ENCODE measurements at regions not wholly inside any gene's neighbourhood (a gene's known extent, or its start where the extent isn't known, plus 50 kb on each side); places are given as distances from the start of the nearest gene placed in this dataset.

DNA sequence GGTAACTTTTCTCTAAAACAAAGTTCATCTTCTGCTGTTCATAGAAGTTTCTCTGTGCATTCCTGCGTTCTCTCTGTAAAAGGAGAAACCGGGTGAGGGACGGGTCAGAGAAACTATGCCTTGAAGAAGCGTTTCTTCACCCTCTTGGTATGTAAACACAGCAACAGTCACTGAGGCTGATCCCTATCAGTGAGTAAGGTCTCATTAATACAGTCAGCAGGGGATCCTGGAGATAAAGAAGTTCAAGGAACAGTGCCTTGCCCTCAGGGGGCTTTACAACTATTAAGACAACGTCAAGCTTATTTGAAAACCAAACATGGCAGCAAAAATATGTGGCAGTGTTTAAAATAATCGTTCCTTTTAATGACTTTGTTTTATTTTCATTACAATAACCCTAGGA, 202.9 kb upstream of the IL12B start:
- DNase-seq (ENCODE audit: low read depth, low spot score), result no peak

DNA sequence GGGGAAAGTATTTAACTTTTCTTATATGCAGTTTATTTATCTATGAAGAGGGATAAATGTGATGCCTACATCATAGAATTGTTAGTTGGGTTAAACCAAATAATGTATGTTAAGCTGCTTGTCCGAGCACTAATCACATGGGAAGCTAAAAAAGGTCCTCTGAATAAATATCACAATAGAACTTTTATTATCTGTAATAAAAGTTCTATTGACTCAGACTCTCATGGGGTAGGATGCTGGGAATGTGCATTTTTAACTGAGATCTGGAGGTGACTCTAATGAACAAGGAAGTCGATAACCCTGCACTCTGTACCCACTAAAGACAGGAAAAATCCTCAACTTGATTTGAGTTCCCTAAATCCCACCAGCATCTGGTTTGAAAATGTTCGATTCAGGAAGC, 205.9 kb upstream of the IL12B start:
- DNase-seq (ENCODE audit: low read depth, low spot score), result no peak

DNA sequence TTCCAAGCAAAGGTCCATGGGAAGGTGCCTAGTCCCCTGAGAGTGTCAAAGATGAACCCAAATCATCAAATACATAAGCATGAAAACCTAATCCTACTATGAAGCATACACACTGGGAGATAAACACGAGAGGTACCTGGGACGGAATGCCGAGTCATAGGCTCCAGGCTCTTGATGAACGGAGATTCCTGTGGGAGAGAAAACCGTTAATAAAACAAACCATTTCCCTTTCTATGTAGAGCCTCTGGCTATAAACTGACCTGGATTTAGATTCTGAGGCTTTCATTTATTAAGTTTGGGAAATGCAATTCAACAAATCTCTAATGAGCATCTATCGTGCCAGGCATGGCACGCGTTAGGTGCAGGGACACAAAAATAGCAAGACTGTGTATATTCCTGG, 206.4 kb upstream of the IL12B start:
- DNase-seq (ENCODE audit: low read depth, low spot score), result no peak

DNA sequence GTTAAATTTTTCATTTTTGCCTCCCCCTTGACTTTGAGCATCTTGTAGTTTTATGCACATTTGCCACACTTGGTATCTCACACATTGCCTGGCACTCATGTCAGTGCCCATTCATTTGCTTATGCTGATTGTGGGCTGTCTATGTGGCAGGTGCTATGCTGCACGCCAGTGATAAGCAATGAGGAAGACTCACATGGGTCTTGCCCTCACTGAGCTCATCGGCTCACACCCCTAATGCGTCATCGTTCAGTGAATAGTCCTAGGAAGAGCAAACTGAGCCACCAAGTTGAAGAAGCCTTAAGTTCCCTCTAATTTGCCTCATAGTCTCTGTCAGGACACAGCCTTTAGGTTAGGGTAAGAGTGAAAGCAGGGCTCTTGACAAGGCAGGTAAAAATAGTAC, 209.4 kb upstream of the IL12B start:
- no peak for DNase-seq (ENCODE audit: low read depth, low spot score)

DNA sequence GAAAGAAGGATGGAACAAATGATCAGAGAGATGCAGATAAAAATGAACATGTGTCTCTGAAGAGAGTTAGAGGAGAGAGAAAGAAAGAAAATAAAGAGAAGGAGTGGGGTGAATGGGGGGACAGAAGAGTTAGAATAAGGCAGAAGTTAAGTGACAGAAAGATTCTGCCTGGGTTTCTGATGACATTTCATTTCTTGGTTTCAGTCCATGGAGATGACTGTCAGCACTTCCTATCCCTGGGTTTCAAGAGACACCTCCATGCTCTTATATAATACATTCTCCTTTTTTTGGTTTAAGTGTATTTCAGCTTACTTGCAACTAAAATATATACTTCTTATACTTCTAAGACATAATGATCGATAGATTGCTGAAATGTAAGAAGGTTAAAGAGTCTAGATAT, 213.0 kb upstream of the IL12B start:
- no peak for DNase-seq (ENCODE audit: low read depth, low spot score)

DNA sequence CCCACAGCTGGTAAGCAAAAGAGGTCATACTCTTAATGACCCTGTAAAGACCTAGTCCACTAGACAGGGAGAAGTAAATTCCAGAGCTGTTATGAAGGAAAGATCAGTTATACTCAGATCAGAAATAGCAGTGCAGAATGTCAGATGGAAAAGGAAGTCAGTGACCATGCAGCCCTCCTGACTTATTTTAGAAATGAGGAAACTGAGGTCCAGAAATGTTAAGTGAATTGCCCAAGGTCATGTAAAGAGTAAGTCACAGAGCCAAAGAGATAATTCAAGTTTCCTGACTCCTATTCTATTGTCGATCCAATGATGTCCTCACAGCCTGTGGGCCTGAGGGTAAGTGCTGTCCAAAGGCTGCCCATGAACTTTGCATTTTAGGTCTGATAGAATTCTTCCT, 214.9 kb upstream of the IL12B start:
- no peak for DNase-seq (ENCODE audit: low read depth, low spot score)

DNA sequence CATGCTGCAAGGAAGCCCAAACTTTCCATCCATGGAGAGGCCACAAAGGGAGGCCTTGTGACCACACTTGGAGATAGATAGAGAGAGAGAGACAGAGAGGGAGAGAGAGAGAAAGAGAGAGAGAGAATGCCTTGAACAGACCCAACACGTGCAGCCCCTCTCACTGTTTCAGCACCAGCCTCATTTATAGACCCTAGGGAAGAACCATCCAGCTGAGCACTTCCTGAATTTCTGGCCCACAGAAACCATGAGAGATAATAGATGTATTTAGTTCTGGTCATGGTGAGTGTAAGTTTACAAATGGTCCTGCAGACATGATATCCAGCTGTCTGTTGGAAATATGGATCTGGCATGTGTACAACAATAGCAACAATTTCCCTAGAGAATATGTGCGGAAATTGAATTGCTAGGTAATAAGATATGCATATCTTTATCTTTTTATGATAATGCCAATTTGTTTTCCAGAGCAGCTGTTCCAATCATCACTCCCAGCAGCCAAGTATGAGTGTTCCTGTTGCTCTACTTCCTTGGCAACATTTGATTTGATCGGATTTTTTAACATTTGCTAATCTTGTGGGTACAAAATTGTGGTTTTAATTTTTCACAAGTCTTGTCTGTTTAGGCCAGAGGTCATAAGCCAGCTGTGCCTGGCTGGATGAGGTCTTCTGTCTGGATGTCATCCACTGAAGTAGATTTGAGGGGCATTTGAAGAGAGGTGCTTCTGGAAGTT, 217.3 kb upstream of the IL12B start:
- DNase-seq (ENCODE audit: low read depth, low spot score), result no peak

DNA sequence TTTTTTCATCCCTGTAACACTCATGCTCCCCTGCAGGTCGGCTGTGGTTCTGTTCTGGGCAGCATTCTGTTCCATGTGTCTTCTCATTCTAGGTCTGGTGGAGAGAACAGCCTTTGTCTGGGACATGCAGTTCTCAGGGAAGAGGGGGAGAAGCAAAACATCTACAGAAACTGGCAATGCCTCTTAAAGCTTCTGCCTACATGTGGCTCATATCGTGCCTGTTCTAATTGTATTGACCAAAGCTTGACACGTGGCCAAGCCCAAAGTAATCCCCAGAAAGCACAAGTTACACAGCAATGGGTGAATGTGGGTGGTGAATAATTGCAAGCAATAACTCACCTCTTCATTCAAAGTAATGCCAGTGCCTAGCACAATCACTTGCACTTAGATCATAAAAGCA, 218.2 kb upstream of the IL12B start:
- DNase-seq (ENCODE audit: low read depth, low spot score), result no peak

DNA sequence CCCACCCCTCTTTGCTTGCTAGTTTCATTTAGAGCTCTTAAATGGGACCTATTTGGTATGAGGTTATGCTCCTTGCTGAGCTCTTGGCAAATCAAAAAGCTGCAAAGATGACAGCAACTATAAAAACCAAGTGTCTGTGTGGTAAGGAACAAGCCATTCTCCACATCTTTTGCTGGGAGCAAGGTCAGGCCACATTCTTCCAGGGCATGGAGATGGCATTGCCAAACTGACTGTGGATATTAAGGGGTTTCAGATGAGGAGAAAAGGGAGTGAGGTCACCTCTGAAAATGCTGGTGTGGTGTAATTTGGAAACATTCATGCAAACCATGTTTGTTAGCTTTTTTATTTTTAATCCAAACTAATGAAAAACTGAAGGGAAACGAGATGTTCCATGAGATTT, 218.8 kb upstream of the IL12B start:
- no peak for DNase-seq (ENCODE audit: low read depth, low spot score)

DNA sequence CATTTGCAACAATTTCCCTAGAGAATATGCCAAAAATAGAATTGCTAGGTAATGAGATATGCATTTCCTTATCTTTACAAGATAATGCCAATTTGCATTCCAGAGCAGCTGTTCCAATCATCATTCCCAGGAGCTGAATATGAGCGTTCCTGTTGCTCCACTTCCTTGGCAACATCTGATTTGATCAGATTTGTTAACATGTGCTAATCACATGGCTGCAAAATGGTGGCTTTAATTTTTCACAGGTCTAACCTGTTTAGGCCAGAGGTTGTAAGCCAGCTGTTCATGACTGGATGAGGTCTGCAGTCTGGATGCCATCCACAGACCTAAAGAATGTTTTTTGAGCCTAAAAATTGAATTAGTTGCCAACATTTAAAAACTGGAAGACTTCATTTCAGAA, 220.7 kb upstream of the IL12B start:
- DNase-seq (ENCODE audit: low read depth, low spot score), result no peak

DNA sequence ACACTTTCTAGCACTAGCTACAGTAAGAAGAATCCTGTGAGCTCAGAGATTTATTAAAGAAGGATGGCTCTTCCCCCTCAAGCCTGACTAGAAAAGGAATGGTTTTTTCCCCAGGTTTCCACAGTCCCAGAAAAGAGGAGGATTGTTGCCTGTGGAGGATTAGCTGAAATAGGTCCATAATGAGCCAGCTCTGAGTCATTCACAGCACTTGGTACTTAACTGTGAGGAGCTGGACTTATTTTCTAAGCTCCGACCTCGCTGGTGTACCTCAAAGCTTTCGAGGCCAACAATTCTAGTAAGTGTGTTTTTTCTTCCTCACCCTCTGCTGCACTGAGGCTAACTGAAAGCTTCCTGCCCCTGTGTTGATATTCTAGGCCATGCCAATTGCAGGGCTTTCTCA, 222.5 kb upstream of the IL12B start:
- DNase-seq (ENCODE audit: low read depth, low spot score), result no peak

DNA sequence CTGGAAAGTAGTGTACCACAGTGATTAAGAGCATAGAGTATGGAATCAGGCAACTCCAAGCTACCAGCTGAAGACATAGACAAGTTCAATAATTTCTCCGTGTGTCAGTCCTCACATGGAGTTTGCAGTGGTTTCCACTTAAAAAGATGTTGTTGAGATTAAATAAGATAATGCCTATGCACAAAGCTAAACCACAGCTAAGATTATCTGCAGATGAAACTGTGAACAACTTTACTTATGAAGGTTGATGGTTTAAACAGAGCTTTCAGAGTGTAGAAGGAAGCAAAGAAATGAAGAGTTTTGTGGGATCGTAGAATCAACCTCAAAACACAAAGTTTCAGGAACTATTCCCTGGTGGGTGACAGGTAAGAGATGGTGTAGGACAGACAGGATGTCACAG, 223.5 kb upstream of the IL12B start:
- DNase-seq (ENCODE audit: low read depth, low spot score), result no peak

DNA sequence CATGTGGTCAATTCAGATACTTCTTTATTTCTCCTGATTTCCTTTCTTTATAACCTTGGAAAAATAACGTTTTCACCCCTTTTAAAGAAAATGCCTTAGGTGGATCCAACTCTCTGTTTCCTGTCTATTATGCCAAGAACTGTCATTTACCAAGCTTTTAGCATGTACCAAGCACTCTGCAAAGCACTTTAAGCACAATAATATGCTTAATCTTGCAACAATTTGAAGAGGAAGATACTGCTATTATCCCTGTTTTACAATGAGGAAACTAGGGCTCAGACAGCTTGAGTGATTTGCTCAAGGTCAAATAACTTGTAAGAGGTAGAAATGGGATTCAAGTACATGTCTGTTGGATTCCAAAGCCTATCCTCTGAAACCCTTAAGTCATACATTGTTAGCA, 224.8 kb upstream of the IL12B start:
- DNase-seq (ENCODE audit: low read depth, low spot score), result no peak

DNA sequence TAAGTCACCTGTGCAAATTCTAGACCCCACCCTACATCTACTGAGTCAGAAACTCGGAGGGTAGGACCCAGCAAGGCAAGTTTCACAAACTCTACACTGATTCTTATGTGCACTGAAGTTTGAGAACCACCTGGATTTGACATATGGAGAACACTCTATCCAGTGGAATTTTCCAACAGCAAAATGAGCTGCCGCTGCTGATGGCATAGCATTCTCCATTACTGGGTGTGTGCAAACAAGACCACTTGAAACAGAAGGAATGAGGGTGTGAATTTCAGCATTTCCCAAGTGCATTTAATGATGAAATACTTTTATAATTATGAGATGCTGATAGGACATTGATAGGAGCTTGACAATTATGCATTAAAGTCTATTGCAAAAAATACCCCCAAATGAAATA, 229.1 kb upstream of the IL12B start:
- no peak for DNase-seq (ENCODE audit: low read depth, low spot score)

DNA sequence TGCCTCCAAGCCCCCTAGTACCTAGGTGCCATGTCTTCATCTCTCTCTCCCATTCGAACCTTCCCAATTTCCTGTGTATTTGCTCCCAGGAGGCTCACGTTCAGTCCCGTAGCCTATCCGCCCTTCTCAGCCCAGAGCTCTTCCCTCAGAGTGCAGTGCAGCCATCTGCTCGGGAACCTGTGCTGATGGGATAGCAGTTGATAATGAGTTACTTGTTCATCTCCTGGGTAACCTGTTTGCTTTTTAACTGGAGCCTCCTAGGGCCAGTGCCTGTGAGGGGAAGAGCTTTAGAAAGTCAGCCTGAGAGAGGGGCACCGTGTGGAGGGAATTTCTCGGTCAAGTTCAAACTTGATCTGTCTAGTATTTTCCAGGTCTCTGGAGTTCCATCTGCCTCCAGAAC, 229.8 kb upstream of the IL12B start:
- no peak for DNase-seq (ENCODE audit: low read depth, low spot score)

DNA sequence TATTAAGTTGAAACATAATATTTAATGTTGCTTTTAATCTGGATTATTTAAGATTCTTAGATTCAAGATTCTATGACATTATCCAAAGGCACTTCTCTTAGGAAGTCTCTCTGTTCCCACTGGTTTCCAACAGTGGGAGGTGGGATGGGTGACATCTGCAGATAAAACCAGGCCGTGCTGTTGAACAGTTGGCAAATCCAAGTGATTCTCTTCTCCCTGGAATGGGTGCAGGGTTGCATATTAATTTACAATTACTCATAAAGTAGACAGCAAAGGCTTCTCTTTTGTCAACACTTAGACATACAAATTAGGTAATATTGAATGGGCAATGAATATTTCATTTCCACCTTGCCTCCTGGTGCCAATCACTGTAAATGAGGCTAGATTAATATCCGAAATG, 233.7 kb upstream of the IL12B start:
- no peak for DNase-seq (ENCODE audit: low read depth, low spot score)

DNA sequence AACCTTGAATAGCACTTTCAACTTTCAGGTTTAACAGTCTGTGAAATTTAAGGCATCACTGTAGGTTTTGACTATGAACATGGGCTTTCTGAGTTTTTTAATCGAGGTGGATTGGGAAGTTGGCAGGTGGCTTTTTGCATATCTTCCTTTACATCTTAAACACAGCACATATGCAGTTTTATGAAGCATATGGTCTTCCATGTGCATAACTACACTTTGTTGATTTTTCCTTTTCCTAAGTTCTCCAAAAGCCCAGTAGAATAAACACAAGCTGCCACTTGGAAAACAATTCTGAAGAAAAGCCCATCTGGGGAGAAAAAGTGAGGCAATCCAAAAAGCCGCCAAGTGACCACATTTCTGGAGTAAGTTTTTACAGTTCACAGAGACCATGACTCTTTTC, 236.5 kb upstream of the IL12B start:
- no peak for DNase-seq (ENCODE audit: low read depth, low spot score)

DNA sequence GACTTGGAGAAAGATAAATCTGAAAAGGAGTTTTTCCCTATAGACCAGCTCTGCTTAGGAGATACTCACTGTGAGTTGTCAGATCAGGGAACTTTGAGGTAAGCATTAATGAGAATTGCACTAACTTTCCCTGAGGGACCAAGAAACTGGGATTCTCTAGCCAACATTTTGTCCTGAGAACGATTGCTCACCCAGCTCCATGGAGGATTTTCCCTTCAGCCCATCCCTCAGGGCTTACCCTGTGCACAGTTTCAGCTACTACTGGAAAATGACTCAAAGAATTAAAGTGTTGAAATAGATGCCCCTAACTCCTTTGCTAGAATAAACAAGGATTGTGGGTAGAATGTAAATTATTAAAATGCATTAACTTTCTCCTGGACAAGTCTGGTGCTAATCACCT, 237.2 kb upstream of the IL12B start:
- DNase-seq (ENCODE audit: low read depth, low spot score), result no peak

DNA sequence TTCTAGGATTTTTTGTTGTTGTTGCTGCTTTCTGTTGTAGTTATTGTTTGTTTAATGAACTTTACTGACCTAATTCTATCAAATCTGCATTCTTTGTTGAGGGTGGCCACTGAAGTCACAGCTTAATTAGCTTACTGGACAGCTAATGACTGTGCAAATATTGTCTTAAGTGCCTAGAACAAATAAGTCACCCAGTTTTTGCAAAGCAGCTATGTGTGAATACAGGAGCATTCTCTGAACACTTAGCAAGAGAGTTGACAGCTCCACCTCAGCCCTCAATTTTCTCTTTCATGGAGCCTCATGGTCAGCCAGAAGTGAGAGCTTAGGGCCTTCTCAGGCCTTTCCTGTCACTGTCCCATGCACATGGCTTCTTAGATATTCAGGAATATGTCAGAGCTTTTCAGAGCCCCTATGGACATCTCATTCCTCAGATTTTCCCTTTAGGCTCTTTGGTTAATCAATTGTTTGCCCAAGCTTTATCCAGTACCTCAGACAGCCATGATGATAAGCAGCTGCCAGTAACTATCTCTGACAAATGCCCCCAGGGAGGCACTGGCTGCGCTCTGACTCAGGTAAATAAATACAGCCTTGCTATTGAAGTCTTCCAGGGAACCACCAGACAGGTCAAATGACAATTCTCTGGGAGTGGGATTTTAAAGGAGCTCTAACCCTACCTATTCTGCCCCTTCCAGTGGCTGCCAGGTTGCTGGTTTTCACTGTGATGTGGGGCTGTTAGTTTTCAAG, 241.4 kb upstream of the IL12B start:
- no peak for DNase-seq (ENCODE audit: low read depth, low spot score)

DNA sequence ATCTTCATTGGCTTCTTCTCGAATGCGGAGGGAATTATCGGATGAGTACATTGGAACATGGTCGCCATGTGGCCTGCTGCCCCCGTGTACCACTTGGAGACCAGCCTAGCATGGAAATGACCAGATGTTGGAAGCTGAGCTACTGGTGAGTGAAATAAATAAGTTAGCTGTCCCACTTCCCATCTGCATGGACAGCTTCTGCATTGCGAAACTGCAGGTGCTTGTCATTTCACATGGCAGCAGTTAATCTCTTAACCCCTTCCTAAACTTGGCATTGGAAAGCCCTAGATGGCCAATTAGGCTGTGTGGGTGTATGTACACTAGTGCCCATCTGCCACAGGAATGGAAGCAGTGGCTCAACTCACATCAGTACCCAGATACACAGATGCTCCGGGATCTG, 246.6 kb upstream of the IL12B start:
- DNase-seq (ENCODE audit: low read depth, low spot score), result no peak

DNA sequence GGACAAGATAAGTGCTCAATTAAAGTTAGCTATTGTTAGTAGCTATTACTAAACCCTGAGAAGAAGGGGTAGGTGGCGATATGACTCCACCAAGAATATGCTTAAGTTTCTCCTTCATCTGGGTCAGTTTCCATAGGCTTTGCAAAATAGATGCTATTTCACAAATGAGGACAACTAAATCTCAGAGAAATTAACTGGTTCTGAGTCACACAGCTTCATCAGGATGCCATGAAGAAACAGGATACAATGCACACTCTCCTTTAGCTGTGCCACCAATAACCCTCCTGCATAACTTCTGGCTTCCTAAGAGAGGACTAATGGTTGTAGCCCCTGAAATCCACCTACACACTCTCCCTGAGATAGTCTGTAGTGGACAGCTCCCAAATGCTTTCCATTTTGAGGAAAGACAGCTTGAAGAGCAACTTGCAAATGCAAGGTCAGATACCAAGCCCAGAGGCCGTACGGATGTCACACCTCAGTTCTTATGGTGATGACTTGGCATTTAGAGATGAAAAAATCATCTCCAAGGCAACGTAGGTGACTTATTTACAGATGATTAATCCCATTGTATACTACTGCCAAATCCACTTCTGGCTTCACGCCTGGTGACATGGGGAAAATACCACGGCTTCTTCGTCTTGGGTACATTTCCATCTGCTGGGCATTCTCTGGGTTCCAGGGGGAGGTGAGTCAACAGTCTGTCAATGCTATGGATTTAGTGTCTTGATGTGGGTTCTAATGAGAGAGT, 251.4 kb upstream of the IL12B start:
- no peak for DNase-seq (ENCODE audit: low read depth, low spot score)

DNA sequence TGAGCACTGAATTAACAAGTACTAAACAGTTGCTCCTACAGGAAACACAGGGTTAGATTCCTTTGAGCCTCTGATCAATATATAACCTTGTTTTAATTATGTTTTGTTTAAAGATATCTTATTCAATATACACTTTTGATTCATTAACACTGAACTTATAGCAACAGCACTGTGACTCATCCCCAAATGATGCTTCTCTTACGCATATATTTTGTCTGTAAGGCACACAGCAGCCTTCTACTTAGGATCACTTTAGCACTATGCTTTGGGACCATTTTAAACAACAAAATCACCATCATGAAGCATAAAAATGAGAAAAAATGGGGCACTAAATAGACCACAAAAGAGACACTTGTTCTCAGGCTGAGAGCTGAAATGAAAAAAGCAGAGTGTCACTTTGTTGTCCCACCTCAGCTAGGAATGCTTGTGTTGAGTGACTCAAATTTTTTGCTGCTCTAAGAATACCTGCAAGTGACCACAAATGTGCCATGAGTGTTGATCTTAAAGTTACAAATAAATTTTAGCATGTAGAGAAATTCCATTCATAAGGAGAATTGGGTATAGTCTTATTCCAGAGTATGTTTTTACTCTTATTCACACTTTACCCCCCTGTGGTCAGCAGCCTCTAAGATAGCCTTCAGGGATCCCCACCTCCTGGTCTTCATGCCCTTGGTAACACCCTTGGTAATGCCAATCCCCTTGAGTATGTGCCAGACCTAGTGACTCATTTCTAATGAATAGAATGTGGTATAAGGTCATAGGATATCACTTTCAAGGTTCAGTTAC, 252.7 kb upstream of the IL12B start:
- DNase-seq (ENCODE audit: low read depth, low spot score), result no peak

Data from iPS DF 19.7 (cell line).